PC-9 (cell line): ENCODE measurements at regions not wholly inside any gene's neighbourhood (a gene's known extent, or its start where the extent isn't known, plus 50 kb on each side); places are given as distances from the start of the nearest gene placed in this dataset.

Experiments
- EZH2 ChIP-seq: fragments of 200-600 bp; sonication (generic); IDR thresholded peaks from 2 replicates; pipeline ENCODE4 v1.8.0; 2017; ENCODE audit warnings: antibody characterized with exemption, low read depth
- TF ChIP-seq, protein P1 (sequence below): fragments of 200-600 bp; sonication (generic); conservative IDR thresholded peaks from 2 replicates; pipeline ENCODE4 v1.6.1; 2017; ENCODE audit warnings: mixed run types, antibody characterized with exemption, mild to moderate bottlenecking, moderate library complexity

DNA sequence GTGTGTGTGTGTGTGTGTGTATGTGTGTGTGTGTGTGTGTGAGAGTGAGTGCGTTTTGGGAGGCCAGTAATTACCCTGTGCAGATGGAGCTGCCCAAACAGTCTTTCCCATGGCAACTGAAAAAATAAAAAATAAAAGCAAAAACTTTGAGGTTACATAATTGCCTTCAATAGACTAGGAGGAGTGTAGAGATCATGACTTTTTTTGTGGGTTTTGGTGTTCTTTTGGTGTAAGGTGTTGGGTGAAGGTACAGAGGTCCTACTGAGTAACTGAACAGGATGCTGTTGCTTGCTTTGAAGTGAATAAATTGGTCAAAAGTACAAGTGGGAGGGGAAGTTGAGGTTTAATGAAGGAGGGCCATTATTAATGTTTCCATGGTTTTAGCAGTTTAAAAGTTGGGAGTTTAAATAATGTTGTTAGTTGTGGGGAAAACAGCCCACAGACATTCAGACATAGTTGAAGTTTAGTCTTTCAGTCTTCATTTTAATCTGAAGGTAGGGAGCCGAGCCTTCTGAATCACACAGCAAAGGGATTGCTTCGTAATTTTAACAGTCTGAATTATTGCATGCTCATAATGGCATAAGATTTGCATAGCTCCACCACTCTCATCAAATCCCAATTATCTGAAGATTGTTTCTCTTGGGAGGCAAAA, 251.4 kb downstream of the PRL start:
- TF ChIP-seq, protein P1, sequence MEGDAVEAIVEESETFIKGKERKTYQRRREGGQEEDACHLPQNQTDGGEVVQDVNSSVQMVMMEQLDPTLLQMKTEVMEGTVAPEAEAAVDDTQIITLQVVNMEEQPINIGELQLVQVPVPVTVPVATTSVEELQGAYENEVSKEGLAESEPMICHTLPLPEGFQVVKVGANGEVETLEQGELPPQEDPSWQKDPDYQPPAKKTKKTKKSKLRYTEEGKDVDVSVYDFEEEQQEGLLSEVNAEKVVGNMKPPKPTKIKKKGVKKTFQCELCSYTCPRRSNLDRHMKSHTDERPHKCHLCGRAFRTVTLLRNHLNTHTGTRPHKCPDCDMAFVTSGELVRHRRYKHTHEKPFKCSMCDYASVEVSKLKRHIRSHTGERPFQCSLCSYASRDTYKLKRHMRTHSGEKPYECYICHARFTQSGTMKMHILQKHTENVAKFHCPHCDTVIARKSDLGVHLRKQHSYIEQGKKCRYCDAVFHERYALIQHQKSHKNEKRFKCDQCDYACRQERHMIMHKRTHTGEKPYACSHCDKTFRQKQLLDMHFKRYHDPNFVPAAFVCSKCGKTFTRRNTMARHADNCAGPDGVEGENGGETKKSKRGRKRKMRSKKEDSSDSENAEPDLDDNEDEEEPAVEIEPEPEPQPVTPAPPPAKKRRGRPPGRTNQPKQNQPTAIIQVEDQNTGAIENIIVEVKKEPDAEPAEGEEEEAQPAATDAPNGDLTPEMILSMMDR, result no peak
- no peak for TF ChIP-seq EZH2
